NCI-H2081 (cell line): ENCODE measurements at regions not wholly inside any gene's neighbourhood (a gene's known extent, or its start where the extent isn't known, plus 50 kb on each side); places are given as distances from the start of the nearest gene placed in this dataset.

Source experiments
- DNase-seq, 2 experiments: peaks; one replicate each; lab custom pipeline; 2025; lab: John Stamatoyannopoulos, UW

DNA sequence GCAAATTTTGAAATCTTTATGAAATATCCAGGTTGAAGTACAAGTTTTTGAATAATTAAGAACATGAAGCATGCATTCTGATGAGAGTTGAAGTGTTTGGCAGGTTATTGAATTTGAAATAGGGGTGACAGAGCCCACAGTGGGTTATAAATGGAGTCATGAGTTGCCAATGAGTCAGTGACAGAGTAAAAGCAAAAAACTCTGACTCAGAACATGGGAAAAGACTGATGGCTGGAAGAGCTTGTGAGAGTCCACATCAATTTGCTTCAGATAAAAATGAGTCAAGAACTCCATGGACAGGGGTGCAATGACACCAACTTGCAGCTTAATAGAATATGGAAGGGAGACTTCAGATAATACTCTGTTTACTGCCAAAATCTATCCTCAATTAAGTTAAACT, 105.3 kb downstream of the SLC6A15 start:
- DNase-seq: no peak

DNA sequence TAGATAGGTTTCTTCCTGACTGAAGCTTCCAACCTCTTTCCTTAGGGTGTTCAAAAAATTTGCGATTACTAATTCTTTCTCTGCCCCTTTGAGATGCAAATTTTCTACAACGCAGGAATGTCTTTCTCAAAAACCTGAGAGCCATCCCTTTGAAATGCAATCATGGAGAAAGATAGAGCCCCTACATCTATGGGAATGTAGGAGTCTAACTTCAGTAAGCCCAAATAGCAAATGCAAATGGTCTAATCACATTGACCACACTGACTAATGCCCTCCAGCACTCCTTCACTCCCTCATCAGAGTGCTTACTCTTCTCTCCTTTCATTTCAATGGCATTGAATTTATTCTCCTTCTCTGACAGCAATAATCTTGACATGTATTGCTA, 107.1 kb downstream of the SLC6A15 start:
- no peak for DNase-seq

DNA sequence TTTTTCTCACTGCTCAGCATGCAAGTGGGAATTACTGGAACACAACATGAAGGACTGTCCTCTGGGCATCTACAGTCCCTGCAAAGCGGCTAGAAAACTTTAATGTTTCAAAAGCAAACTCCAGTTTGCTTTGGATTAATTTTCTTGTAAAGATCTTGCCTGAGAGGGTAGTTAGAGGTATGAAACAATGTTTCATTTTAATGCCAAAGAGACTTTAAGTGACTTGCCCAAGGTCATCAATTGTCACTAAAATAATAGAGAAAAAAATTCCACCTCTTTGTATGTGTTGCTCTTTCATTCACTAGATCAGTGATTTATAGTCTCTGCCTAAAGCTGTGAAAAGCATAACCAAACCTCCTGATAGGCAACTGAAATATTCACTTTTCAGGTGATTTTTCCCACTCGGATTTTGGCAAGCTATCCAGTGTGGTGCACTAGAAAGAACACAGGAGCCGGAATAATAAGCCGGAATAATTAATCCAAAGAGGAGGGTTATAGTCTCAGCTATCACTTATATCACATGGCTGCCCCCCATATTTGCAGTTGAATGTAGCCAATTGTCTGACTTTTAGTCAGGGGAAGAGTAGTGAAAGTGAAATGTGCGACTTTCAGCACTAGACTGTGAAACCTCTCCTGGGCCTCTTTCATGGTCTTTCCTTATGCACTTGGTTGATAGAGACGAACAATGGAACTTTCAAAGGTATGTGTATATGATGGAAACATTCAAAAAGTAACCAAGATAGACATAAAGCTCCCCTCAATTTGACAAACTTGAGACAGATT, 107.7 kb downstream of the SLC6A15 start:
- DNase-seq: no peak

DNA sequence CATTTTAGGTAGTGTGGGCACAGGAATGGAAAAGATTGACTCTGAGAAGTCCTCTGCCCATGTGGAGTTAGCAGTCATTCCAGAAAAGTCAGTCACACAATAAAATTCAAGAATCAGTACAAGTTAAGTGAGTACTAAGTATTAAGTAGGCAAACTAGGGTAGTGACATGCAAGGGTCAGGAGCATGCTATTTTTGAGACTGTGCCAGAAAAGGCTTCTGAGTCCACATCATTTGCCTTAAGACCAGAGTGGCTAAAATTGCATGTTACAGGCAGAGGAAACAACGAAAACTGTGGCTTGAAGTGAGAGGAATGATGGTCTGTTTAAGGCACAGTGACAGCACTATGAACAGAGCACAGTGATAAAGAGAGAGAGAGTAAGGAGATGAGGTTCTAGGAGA, 108.9 kb downstream of the SLC6A15 start:
- DNase-seq: peak in 1 of 2 experiments; percentile 6

DNA sequence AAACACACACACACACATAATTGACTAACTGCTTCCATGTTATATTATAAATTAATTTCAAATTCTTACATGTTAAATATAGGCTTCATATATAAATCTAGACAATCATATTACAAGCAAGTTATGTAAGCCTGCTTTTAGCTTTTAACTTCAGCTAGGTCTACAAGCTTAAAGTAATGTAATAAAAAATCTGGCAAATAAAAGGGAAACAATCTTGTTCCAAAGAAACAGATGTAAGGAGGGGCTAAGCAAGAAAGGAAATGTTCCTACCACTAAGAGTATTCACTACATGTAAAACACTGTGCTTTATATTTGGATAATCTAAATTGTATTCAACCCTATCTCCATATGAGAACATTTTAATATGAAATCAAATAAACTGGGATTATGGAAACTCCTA, 110.4 kb downstream of the SLC6A15 start:
- no peak for DNase-seq

DNA sequence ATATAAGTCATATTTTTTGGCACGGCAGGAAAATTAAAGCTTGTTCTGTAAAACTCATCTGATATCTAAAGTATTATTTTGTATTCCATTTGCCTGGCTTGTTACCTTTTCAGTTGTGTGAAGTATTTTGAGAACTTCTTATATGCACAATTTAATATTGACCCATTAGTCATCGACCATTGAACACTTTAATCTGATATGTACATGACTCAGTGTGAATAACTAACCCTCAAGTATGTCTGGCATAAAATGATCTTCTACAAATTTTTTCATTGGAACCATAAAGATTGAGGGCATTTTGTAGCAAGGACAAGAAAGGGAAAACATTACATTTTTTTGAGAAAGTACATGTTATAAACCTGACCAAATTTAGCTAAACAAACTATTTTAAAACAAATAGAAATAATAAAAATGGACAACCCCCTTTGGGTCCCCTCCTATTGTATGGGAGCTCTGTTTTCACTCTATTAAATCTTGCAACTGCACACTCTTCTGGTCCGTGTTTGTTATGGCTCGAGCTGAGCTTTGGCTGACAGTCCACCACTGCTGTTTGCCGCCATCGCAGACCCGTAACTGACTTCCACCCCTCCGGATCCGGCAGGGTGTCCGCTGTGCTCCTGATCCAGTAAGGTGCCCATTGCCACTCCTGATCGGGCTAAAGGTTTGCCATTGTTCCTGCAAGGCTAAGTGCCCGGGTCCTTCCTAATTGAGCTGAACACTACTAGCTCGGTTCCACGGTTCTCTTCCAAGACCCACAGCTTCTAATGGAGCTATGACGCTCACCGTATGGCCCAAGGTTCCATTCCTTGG, 118.8 kb downstream of the SLC6A15 start:
- no peak for DNase-seq

DNA sequence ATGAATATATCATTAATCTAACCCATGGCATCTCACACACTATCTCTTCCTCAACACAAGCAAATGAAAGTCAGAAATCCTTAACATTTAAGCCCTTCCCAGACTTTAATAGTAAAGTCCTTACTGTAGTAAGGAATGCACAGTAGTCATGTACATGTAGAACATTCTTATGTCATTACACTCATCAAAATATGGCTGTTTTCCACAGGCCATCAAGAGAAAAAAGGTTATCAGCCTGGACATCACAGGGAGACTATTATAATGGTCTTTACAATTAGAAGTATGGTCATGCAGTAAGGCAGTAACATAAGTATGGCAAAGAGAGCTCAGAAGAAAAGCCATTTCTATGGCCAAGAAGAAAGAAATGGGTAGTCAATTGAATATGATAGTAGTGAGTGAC, 121.2 kb downstream of the SLC6A15 start:
- no peak for DNase-seq

DNA sequence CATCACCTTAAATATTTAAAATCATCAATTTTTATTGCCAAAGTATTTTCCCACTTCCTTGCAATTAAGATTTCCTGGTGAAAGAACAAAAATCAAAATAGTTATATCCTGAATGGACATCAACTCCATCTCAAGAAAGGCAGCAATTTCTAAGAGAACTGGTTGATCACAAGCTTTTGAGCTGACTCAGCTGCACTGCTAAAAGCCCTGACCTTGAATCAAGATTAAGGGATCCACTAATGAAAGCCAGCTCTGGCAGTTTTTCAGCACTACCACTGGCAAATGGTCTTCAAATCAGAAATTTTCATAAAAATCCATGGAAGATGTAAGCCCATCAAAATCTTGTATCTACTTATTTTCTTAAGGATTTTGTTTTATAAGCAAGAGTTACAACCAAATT, 123.4 kb downstream of the SLC6A15 start:
- no peak for DNase-seq

DNA sequence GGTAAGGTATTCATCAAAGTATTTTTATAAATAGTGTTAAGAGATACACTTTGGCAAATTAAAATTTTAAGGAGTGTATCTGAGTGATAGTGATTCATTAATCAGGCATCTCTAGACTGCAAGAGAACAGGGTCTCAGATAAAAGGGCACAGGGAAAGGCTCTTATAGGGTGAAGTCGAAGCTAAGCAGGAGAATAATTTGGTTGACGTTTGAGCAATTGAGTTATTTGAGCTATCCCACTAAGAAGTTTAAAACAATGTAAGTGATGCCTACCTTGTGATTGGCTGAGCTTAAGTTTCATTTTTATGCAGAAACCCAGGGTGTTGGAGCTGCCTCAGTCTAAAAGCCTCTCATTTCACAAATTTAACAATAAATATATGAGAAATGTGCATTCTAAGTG, 125.3 kb downstream of the SLC6A15 start:
- no peak for DNase-seq

DNA sequence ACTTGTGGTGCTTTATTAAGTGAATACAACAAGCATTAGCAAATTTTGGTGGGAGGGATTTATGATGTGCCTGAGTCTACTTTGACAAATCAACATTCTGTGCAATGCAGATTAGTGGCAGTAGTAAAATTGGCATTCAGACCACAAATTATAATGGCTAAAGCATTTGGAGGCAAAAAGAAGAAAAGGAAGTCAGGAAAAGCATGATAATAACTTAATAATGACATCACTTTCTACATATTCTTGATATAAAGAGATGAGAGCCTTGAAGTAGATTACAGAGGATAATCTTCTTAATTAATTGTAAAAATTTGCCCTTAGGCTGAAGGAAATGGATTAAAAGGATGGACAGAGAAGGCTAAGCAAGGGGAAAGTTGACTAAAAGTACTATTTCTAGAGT, 126.0 kb downstream of the SLC6A15 start:
- no peak for DNase-seq

DNA sequence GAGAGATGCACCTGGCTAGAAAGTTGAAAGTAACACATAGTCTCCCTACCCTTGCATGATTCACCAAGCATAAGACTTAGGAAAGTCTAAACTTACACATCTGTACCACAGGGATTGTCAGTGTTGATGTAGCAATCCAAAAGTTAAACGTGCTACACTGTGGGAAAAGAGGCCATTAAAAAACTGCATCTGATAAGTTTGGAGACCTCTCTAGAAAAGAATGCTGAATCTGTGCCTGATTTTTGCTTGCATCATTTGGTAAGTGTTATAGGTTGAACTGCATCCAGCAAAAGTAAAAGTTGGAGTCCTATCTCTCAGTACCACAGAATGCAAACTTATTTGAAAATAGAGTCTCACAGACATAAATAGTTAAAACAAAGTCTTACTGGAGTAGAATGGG, 126.6 kb downstream of the SLC6A15 start:
- no peak for DNase-seq

DNA sequence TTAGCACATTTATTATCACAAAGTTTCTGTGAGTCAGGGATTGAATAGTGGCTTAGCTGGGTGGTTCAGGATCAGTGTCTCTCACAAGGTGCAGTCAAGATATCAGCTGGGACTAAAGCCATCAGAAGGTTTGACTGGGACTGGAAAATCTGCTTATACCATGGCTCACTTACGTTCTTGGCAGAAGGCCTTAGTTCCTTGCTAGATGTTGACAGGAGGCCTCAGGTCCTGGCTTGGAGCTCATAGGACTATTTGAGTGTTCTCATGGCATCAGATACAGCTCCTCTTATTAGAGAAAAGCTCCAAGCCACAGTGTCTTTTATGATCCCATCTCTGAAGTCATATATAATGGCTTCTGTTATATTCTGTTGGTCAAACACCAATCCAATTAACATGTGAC, 127.3 kb downstream of the SLC6A15 start:
- no peak for DNase-seq

DNA sequence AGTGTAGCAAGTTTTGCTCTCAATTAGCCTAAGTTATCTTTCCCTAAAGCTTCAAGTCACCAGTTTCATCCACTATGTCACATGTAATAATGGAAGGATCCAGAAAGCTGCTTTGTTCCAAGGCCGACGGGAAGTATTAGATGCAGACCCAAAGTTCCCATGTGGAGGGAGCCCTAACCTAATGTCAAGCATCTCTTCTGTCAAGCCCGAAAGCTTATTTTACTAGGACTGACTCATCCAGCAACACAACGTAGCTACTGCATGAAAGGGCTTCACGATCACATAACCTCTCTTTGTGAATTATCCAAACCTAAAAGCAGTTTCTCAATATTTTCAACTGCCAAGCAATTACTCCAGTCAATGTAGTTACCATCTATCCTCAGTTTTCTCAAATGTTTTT, 133.4 kb downstream of the SLC6A15 start:
- no peak for DNase-seq

DNA sequence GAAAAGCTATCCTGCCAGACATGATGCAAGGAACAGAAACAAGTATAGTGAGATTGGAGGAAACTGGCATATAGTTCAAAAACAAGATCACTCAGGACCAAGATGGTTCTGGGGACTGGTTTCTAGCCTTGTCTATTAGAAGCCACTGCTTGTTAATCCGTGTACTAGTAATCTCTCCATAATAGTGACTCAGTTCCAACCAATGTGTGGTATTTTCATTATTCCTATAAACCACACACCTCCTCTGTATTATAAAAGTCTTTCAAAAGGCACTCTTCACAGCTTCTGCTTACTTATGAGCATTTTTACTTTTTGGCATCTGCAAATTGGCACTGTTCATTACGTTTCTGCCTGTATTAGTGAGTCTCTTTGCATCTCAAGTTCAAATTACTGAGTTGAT, 140.3 kb downstream of the SLC6A15 start:
- DNase-seq: no peak

DNA sequence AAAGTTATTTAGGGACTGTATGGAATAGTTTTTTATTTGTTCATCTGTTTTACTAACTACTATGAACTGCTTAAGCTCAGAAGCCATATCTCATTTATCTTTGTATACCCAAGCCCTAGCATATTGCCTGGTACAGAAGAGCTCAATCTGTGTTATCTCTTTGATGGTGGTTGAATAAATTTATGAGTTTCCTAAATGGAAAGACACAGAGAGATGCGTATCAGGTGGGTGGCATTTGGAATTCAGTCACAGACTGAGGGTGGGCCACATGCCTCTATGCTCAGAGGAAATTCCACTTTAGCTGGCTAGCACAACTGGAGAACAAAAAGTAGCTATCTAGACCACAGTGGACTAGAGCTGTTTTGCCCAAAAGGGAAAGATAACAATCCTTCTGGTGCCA, 145.5 kb downstream of the SLC6A15 start:
- no peak for DNase-seq

DNA sequence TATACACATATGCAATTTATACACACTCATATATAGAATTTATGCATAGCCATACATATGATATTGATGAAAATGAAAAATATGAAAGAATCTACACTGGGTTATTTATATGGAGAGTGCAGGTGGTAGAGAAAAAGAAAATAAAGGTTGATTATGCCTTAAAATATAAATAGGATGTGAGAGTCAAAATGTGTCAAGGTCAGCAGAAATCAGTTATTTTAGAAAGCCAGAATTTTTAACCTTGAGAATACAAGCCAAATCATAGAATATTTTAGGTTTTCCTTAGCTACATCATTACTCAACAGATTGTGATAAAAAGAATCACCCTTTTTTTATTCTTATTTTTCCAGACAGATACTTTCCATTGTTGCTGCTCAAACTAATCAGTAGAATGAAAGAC, 146.2 kb downstream of the SLC6A15 start:
- no peak for DNase-seq

DNA sequence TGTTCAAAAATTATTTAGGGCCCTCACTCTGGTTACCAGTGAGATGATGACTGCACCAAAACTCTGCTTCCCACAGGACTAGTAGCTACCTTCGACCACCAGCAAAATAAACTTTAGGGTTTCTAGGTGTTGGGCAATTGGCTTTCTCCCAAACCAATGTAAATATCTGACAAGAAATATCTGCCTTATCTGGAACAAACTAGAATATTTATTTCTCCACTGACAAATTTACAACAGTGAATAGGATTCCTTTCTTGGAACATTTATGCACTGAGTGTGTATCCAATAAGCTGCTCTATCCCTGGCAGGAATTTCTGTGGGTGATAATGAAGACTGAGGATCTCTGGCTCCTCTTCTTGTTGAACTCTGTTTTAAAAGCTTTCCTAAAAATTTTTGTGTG, 148.6 kb downstream of the SLC6A15 start:
- DNase-seq: no peak

DNA sequence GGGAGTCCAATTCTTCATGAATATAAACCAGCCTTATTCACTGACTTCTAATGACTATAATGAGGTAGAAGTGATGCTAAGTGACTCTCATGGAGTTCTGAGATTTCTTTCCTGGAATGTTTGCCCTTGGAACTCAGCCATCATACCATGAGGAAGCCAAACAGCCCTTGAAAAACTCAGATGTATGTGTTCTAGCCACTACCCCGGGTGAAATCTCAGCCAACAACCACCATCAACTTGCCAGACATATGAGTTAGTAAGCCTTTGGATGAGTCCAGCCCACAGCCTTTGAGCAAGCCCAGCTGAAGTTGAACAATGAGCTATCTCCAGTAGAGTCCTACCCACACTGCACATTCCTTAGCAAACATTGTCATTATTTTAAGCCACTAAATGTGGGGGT, 149.5 kb downstream of the SLC6A15 start:
- no peak for DNase-seq

DNA sequence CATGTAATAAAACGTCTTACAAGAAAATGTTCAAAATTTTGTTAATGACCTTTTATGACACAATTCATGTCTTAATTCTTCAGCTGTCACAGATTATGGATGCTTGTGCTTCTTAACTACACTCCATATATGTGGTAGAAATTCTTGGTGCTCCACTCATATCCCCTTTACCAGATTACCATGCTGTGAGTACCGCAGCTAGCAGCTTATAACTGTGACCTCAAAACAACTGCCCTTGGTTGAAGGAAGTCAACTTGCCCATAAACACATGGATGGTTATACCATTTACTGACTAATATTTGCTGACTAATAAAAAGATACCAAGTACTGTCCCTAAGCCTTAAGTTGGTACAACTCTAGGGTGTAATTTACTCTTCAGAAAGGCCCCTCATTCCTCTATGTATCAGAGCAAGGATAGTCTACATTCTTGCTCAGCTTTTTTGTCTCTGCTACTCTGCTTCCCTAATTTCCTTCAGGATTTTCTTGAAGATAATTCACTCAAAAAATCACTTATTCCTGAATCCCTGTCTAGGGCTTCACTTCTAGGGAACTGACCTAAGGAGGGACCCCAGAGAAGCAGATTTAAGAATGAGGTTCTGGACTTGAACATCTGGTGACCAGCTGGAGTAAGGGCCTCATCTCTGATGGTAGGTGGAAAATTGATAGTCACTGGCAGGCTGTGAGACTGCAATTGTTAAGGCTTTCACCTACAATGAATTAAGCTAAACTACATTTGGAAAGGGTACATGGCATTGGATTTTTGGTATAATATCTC, 152.3 kb downstream of the SLC6A15 start:
- no peak for DNase-seq

DNA sequence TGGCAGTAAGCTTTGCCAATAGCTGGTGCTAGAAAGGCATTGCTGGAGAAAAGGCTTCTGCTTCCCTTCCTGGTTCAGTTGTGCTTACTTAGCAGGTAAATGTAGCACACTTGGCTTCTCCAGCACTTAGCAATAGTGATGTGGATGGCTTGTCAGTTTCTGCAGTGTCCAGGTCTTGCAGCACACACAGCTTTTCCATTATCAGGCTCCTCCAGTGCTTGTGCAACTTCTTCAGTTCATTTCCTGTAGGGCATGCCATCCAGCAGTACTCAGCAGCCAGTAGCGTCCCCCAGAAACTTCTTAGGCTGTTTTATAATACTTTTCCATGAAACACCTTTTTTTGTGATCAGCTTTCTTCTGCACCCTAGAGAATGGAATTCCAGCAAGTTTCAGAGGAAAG, 154.6 kb downstream of the SLC6A15 start:
- DNase-seq: no peak

DNA sequence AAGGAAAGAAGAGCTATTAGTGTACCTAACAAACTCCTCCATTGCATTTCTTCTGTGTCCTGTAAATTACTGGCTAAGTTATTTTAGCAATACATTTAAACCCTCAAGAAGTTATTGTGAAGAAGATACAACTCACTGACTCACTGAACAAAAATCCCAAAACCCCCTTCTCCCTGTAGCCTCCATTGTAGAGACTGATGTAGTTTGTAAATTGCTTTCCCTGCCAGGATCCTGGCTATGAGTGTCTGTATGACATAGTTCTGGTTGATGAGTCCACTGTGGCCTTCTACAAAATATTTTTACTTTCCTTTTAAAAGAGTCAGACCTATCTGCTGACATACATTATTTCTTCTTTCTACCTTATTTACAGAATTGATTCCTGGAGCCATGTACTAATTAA, 155.6 kb downstream of the SLC6A15 start:
- no peak for DNase-seq

DNA sequence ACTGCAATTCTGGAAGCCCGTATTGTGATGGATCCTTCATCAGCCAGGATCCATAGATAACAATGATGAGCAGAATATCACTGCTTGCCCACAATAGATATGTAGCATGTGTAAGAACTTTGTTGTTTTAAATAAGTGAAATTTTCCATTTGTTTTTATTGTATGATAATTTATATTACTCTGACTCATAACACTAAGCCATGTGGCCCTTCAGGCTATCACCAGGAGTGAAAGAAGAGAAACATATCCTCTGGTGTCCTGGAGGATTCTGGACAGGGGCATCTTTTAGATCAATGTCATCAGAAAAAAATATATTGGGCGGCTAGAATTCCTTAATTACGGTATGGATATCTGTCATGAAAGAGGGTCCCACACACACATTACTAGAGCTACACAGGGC, 167.5 kb downstream of the SLC6A15 start:
- DNase-seq: no peak

DNA sequence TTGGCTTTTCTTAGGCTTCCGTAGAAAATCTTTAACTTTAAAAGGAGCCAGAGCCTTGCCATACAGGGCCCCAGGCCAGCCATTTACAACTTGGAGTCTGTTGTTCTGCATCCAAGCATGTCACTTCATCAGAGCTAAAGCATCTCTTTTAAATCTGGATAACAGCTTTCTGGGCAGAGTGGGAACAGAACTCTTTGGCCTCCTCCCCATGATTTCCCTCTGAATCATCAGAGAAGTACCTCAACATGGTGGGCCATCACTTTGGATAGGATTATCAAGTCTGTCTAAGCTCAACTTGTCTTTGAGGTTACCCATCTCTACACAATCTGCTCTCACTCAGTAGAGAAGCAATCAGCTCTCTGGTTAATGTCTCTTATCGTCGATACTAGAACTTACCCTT, 170.9 kb downstream of the SLC6A15 start:
- no peak for DNase-seq
